ENCODE measurements at regions not wholly inside any gene's neighbourhood (a gene's known extent, or its start where the extent isn't known, plus 50 kb on each side); places are given as distances from the start of the nearest gene placed in this dataset.

GRCh38 chr17:77001487-77001886 is 133.3 kb downstream of the MGAT5B start:
- DNase-seq, result no peak

DNA sequence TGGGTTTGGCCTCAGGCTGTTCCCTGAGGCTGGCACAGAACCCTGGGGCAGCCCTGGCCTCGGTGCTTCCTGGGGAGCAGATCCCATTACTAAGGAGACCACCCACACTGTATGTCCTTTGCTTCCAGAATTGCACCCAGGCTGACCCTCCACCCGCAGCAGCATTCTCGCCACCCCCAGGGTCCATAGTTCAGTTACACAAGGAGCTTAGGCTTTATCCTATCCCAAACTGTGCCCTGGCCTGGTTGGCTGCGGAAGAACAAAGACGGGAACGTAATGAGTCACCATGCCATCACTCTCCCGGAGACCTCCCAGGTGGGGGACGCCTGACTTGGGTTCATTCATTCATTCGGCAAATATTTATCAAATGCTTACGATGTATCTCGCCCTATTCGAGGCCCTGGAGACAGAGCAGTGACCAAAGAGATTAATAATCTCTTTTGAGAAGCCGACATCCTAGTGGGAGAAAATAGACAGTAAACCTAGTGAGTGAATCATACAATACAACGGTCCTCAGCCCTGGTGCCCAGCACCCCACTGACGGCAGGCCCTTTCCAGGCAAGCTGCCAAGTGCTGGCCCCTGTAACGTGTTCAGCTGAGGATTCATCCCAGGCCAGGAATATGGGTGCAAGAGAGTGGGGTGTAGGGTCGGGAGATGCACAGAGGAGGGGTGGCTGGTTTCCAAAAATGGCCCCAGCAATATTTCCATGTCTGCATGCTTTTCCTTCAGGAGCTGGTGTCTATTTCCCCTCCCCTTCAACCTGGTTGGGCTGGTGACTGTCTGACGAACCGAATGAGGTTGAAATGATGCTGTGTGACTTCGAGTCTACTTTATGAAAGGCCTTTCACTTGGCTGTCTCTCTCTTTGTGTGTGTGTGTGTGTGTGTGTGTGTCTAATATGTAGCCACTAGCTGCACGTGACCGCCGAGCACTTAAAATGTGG is 134.2 kb downstream of the MGAT5B start:
- no peak for DNase-seq

- DNase-seq, result no peak
Observed at GRCh38 chr17:77003699-77004098, 135.5 kb downstream of the MGAT5B start.

DNA sequence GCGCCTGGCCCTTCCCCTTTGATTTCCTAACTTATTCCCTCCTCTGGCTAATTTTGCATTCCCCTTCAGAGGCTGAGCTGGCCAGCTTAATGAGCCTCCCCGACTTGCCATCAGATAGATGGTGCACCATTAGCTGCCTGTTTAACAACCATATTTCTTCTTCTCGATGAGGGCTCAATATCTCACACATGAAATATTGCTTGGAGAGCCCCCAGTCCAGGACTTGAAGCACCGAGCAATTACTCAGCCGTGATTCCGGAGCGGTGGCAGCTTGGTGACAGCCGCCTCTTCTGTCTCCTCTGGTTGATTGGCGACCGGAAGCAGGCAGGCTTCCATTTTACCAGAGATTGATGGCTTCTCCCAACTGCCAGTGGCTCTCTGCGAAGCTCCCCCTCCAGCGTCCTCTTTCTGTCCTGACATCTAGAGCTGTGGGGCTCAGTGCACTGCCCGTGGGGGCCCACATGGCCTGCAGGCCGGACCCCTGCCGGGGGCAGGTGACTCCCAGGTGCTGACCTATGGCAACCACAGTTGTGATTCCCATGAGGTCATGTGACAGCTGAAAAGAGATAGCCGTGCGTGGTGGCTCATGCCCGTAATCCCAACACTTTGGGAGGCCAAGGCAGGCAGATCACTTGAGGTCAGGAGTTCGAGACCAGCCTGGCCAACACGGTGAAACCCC is 133.7 kb upstream of the SEC14L1 start:
- DNase-seq, result no peak

DNA sequence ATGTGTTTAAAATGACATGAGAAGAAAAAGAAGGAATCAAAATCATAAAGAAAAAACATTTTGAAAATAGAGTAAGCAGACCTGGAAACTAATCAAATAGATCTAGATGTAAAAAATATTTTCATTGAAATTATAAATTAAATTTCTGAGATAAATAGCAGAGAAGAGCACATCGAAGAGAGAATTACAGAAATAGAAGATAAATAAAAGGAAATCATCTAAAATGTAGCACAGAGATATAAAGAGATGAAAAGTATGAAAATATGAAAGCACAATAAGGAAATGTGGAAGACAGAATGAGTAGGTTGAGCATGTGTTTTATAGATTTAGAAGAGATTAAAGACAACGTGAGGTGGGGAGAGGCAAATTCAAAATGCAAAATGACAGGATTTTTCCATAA is 130.9 kb upstream of the SEC14L1 start:
- no peak for DNase-seq

DNA sequence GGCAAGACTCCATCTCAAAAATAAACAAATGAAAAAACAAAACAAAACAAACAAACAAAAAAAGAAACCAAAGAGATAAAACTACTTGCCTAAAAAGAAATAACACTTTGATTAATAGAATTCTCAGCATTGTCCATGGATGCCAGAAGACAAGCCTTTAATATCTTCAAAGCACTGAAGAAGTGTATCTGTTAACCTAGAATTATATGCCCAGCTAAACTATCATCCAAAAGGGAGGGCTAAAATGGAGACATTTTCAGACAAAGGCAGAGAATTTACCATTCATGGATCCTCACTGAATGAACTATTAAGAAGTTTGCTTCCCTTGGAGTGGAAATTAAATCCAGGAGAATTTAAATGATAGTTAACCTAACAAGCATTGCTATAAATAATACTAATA is 130.1 kb upstream of the SEC14L1 start:
- DNase-seq, result no peak

GRCh38 chr17:77011173-77012011 is 129.4 kb upstream of the SEC14L1 start:
- DNase-seq, result no peak

- DNase-seq, result no peak
Observed at GRCh38 chr17:77018504-77018903, 122.3 kb upstream of the SEC14L1 start.

DNA sequence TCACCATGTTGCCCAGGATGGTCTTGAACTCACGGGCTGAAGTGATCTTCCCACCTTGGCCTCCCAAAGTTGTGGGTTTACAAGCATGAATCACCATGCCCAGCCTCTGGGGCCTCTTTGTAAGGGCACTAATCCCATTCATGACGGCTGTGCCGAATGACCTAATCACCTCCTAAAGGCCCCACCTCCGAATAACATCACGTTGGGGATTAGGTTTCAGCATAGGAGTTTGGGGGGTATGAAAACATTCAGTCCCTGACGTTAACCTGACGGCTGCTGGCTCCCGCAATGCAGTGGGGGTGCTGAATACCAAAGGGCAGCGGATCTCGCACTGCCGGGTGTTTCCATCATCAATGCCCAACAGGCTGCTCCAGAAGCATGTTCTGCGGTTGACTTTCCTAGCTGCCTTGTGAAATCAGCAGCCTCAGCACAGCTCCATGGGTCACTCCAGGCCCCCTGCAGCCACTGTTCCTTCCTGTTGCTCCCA is 120.8 kb upstream of the SEC14L1 start:
- DNase-seq, result no peak

- no peak for DNase-seq
Observed at GRCh38 chr17:77020973-77021372, 119.8 kb upstream of the SEC14L1 start.

DNA sequence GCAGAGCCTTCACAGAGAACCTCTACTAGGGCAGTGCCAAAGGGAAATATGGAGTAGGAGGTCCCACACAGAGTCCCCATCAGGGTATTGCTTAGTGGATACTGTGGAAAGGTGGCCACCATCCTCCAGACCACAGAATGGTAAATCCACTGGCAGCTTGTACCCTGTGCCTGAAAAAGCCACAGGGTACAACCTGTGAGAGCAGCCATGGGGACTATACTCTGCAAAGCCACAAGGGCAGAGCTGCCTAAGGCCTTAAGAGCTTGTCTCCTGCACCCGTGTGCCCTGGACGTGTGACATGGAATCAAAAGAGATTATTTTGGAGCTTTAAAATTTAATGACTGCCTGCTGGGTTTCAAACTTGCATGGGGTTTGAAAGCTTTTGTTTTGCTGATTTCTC is 118.0 kb upstream of the SEC14L1 start:
- no peak for DNase-seq

DNA sequence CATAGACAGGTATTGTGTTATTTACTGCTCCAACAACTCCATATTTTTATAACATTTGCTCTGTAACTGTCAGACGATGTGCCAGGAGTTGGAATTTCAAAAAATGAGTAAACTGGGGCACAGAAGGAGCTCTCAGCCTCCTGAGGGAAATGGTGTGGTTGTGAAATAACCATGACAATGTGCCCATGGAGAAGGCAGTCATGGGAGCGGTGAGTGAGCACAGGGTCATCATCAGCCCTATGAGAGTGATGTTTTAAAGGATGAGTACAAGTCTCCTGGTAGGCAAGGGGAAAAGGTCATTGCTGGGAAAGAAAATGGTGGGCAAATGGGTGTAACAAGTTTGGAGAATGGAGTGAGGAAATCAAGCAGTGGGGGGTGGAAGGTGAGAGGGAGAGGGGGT is 115.0 kb upstream of the SEC14L1 start:
- no peak for DNase-seq

DNA sequence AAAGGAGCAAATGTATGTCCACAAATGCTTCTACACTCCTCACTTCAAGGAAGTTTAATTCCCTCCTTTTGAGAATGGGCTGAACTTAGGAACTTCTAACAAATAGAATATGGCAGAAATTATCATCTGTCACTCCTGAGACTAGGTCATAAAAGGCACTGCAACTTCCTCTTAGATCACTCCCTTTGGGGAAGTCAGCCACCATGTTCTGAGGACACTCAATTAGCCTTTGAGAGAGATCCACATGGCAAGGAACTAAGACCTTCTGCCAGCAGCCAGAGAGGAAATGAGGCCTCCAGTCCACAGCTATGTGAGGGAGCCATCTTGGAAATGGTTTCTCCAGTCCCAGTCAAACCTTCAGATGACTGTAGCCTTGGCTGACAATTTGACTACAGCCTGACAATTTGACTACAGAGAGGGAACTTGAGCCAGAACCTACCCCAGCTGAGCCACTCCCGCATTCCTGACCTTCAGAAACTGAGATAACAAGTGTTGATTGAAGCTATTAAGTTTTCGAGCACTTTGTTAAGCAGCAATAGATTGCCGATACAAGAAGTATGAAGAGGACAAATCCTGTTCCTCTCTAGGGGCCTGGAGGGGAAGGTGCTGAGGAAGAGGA is 113.4 kb upstream of the SEC14L1 start:
- DNase-seq, result no peak

- no peak for DNase-seq
Observed at GRCh38 chr17:77028900-77029299, 111.9 kb upstream of the SEC14L1 start.

GRCh38 chr17:77032929-77033328 is 107.8 kb upstream of the SEC14L1 start:
- no peak for DNase-seq

DNA sequence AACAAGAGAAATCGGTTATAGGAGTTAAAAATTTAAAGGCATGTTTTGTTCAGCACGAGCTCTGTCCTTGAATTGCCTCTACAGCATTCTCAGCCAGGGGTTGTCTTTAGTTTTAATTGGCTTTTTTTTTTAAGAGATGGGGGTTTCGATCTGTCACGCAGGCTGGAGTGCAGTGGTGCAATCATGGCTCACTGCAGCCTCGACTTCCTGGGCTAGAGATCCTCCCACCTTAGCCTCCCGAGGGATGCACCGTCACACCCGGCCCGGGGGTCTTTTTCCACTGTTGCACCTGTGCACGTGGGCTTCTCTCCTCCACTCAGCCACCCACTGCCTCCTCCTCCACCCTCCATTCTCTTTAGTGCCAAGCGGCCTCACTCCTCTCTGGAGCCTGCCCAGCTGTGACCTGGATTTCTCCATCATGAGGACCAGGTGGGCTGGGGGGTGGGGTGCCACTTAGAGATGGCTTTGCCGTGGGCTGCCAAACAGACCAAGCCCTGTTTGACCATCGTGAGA is 106.8 kb upstream of the SEC14L1 start:
- DNase-seq, result no peak

- no peak for DNase-seq
Observed at GRCh38 chr17:77034677-77035424, 105.9 kb upstream of the SEC14L1 start.

- DNase-seq, result no peak
Observed at GRCh38 chr17:77035526-77035925, 105.2 kb upstream of the SEC14L1 start.

- DNase-seq, result no peak
Observed at GRCh38 chr17:77036136-77036840, 104.5 kb upstream of the SEC14L1 start.

GRCh38 chr17:77036841-77037381 is 103.9 kb upstream of the SEC14L1 start:
- no peak for DNase-seq

DNA sequence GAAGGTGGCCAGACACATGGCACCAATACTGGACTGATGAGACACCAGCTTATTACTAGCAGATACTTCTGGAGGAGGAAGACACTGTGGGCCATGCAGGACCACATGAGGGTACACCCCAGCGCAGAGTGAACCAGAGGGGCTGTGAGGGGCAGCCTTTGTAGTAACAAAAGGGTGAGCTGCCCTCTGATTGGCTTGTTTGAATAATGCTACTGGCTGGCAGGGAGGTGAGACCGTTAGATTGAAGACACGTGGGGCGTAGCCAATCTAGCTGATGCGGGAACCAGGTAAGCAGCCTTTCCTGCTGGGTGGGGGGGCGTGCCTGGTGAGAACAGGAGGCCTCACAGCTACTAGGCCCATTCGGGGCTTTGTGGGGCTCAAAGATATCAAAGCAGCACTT is 102.8 kb upstream of the SEC14L1 start:
- DNase-seq, result no peak
